Left lung (tissue), 4 donors: ENCODE measurements at regions not wholly inside any gene's neighbourhood (a gene's known extent, or its start where the extent isn't known, plus 50 kb on each side); places are given as distances from the start of the nearest gene placed in this dataset.
"Not testable (repeated sequence)": the region's sequence is repeated elsewhere in the genome, so short reads cannot be mapped to it uniquely, and the experiment has no call there.

Experiments used
- ATAC-seq: fragments of 200-7000 bp; cut with Tn5 transposase; one replicate; pipeline ENCODE4 v1.9.1; 2020; ENCODE audit warnings: moderate library complexity
- DNase-seq, 4 donors: peaks; one replicate each; pipeline ENCODE4 v3.0.0-alpha.2; 2013 to 2020
- H3K27ac ChIP-seq, 2 donors: fragments of 200-600 bp; sonication (generic) in 1 of 2; one replicate each; pipeline versions ENCODE4 v1.5.0 to v1.8.0; 2020 to 2021
- H3K27me3 ChIP-seq, 2 donors: fragments of 200-600 bp; sonication (generic) in 1 of 2; one replicate each; pipeline versions ENCODE4 v1.5.0 to v1.8.0; 2020 to 2021
- H3K36me3 ChIP-seq, 2 donors: fragments of 200-600 bp; sonication (generic) in 1 of 2; one replicate each; pipeline versions ENCODE4 v1.5.0 to v1.8.0; 2020 to 2021
- H3K4me1 ChIP-seq, 2 donors: fragments of 200-600 bp; one replicate each; pipeline ENCODE4 v1.8.0; 2021
- H3K4me3 ChIP-seq, 2 donors: fragments of 200-600 bp; sonication (generic) in 1 of 2; one replicate each; pipeline versions ENCODE4 v1.5.0 to v1.8.0; 2020 to 2021; ENCODE audit warnings: mild to moderate bottlenecking in 1 of 2
- H3K9me3 ChIP-seq, 2 donors: fragments of 200-600 bp; sonication (generic) in 1 of 2; one replicate each; pipeline versions ENCODE4 v1.5.0 to v1.8.0; 2020 to 2021
- CTCF ChIP-seq, 2 donors: fragments of 200-600 bp; sonication (generic) in 1 of 2; IDR thresholded peaks; one replicate each; pipeline versions ENCODE4 v1.5.0 to v1.8.0; 2021; ENCODE audit warnings: antibody characterized with exemption in 2 of 2
- intact Hi-C, 2 donors: fragments of 100-400 bp; cut with DNase I; formaldehyde crosslinking; loops; one replicate each; pipeline versions ENCODE4 v1.11.2 to v1.14.2; 2022
- donor health status: DM: no; HTN: yes; CAD: no.
- donor health status: DM: no; HTN: no; CAD: no.

- DNase-seq (no peak), ATAC-seq (no peak)
- H3K27me3 ChIP-seq: no peaks in the 10 kb centered on the region
- TF ChIP-seq CTCF (IDR thresholded peaks at IDR 0.05): no peak
- intact Hi-C loops: no loop called here
- no peak overlapping the region for H3K4me3 ChIP-seq
- H3K36me3 ChIP-seq: no peaks in the 10 kb centered on the region
- H3K27ac ChIP-seq: no peak overlapping the region
- no peaks in the 10 kb centered on the region for H3K4me1 ChIP-seq
- H3K9me3 ChIP-seq: no peaks in the 10 kb centered on the region
Observed at GRCh38 chr1:214864896-214865688, 217.4 kb upstream of the KCNK2 start.

GRCh38 chr1:214870426-214870825 lies 212.1 kb upstream of the KCNK2 start:
- H3K4me3 ChIP-seq, ATAC-seq, H3K36me3 ChIP-seq, H3K27me3 ChIP-seq, H3K27ac ChIP-seq, intact Hi-C loops, H3K9me3 ChIP-seq, DNase-seq, H3K4me1 ChIP-seq: not testable (repeated sequence)

GRCh38 chr1:214880956-214881355 lies 201.6 kb upstream of the KCNK2 start:
- intact Hi-C loops: no loop called here
- TF ChIP-seq CTCF (IDR thresholded peaks at IDR 0.05): no peak
- H3K36me3 ChIP-seq: no peaks in the 10 kb centered on the region
- DNase-seq (no peak), ATAC-seq (no peak)
- no peaks in the 10 kb centered on the region for H3K4me1 ChIP-seq
- no peaks in the 10 kb centered on the region for H3K27me3 ChIP-seq
- no peaks in the 10 kb centered on the region for H3K9me3 ChIP-seq
- no peak overlapping the region for H3K27ac ChIP-seq
- no peak overlapping the region for H3K4me3 ChIP-seq

GRCh38 chr1:214882616-214883015 lies 199.9 kb upstream of the KCNK2 start:
- H3K4me1 ChIP-seq: no peaks in the 10 kb centered on the region
- no peak overlapping the region for H3K27ac ChIP-seq
- peaks cover 0 to 5% of the 10 kb centered on the region in 2 donors for H3K9me3 ChIP-seq
- TF ChIP-seq CTCF (IDR thresholded peaks at IDR 0.05): no peak
- H3K4me3 ChIP-seq: no peak overlapping the region
- intact Hi-C loops: no loop called here
- ATAC-seq: no peak
- no peak for DNase-seq
- no peaks in the 10 kb centered on the region for H3K36me3 ChIP-seq
- no peaks in the 10 kb centered on the region for H3K27me3 ChIP-seq

- no peak for TF ChIP-seq CTCF (IDR thresholded peaks at IDR 0.05)
- intact Hi-C loops: no loop called here
- Histone ChIP-seq H3K27ac (no peak overlapping the region), H3K9me3 (peaks cover 0 to 8% of the 10 kb centered on the region in 2 donors), H3K36me3 (no peaks in the 10 kb centered on the region), H3K4me3 (no peak overlapping the region), H3K4me1 (no peaks in the 10 kb centered on the region), H3K27me3 (no peaks in the 10 kb centered on the region)
- ATAC-seq (no peak), DNase-seq (no peak)
Observed at GRCh38 chr1:214895011-214895600, 187.4 kb upstream of the KCNK2 start.
